ENCODE measurements at regions not wholly inside any gene's neighbourhood (a gene's known extent, or its start where the extent isn't known, plus 50 kb on each side); places are given as distances from the start of the nearest gene placed in this dataset.

DNA sequence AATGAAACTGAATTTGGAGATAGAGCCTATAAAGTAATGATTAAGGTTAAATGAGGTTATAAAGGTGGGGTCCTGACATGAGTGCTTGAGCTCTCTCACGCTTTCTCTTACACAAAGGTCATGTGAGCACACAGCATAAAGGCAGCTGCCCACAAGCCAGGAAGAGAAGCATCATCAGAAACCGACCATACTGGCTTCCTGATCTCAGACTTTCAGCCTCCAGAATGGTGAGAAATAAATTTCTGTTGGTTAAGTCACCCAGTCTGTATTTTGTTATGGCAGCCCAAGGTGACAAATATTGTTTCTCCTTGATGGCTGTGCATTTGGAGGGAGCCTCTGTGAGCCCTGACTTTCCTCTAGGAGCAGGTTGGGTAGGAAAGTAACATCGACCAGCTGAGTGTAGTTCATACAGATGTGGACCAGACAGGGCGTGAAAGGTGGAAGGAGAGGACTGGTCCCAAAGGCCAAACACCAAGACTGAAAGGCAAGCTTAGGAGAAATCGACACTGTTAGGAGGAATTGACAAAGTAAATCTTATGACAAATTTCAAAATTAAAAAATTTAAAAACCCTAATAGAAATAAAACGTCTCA lies 97.6 kb upstream of the SLC38A2 start:
- no peak overlapping the region for H3K4me3 ChIP-seq (ENCODE audit: low read depth in 2 of 2, low read length in 1 of 2)
- H2AFZ ChIP-seq (ENCODE audit: low read depth) = no peak overlapping the region
- H3K9me2 ChIP-seq = no peaks in the 10 kb centered on the region
- ChIA-PET POLR2A (no interaction called here), CTCF (no interaction called here)
- H3K27ac ChIP-seq (ENCODE audit: low read depth in 2 of 2, low read length in 1 of 2) = no peak overlapping the region
- H3K4me1 ChIP-seq (ENCODE audit: control insufficient read depth in 1 of 2, insufficient read depth in 2 of 2, low read depth in 1 of 2, low read length in 1 of 2) = peaks cover 17 to 35% of the 10 kb centered on the region in 2 experiments
- no peaks in the 10 kb centered on the region for H4K20me1 ChIP-seq (ENCODE audit: insufficient read depth)
- H3K9ac ChIP-seq = no peak overlapping the region
- no peaks in the 10 kb centered on the region for H3K36me3 ChIP-seq (replicated peaks in 1 of 2; ENCODE audit: control insufficient read depth in 1 of 2, insufficient read depth in 2 of 2, low read length in 1 of 2)
- H3K79me2 ChIP-seq (ENCODE audit: insufficient read depth) = no peaks in the 10 kb centered on the region; the same call in 1 of the 2 replicates
- H3F3A ChIP-seq (replicated peaks; ENCODE audit: insufficient read depth) = peaks cover 34% of the 10 kb centered on the region
- no peak for DNase-seq
- TF ChIP-seq MEF2A (IDR thresholded peaks at IDR 0.05; ENCODE audit: borderline replicate concordance, low read depth) = no peak
- no peak for TF ChIP-seq RFX5 (IDR thresholded peaks at IDR 0.05; ENCODE audit: low read length)
- no peak for TF ChIP-seq EP300 (IDR thresholded peaks at IDR 0.05; ENCODE audit: borderline replicate concordance in 1 of 2, low read depth in 1 of 2, low read length in 1 of 2)
- TF ChIP-seq ELF1 (IDR thresholded peaks at IDR 0.05) = no peak
- TF ChIP-seq FOSL2 (IDR thresholded peaks at IDR 0.05; ENCODE audit: borderline replicate concordance, low read depth) = no peak
- no peak for TF ChIP-seq GABPA (IDR thresholded peaks at IDR 0.05; ENCODE audit: low read depth)
- no peak for TF ChIP-seq JUND (IDR thresholded peaks at IDR 0.05)
- no peak for TF ChIP-seq SIN3A (IDR thresholded peaks at IDR 0.05; ENCODE audit: borderline replicate concordance, low read depth, low read length)
- TF ChIP-seq, protein P1, sequence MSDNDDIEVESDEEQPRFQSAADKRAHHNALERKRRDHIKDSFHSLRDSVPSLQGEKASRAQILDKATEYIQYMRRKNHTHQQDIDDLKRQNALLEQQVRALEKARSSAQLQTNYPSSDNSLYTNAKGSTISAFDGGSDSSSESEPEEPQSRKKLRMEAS (IDR thresholded peaks at IDR 0.05; ENCODE audit: low read depth) = no peak
- TF ChIP-seq NRF1 (IDR thresholded peaks at IDR 0.05; ENCODE audit: low read depth, low read length) = no peak
- no peak for TF ChIP-seq RAD21 (IDR thresholded peaks at IDR 0.05; ENCODE audit: low read length)
- no peak for TF ChIP-seq TCF12 (IDR thresholded peaks at IDR 0.05)
- no peak for TF ChIP-seq MXI1 (IDR thresholded peaks at IDR 0.05; ENCODE audit: low read depth, low read length)
- 82% methylated on average over 6 of the region's 6 CpGs for WGBS (ENCODE audit: low lambda C conversion rate)
- H3K4me2 ChIP-seq = no peak overlapping the region
- H3K27me3 ChIP-seq (ENCODE audit: insufficient read depth) = no peaks in the 10 kb centered on the region
- H3K9me3 ChIP-seq = no peaks in the 10 kb centered on the region

DNA sequence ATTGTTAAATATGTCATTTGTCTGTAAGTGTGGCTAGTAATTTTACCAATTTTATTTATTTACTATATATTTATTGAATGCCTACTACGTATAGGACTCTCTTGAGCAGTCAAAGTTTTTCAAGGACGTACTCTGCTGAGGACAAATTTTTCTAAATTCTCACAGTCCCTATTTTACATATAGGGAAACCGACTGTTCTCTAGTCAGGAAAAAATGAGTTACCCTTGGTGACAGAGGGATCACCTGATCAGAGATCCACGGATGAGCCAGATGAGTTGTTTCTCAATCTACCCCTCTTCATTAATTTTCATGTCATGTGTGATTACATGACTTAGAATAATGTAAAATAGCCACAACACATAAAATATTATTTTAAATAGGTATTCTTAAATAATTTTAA lies 96.2 kb upstream of the SLC38A2 start:
- Histone ChIP-seq H3K27ac (ENCODE audit: low read depth in 2 of 2, low read length in 1 of 2) (no peak overlapping the region; a peak in 1 of 4 replicates), H3K4me3 (ENCODE audit: low read depth in 2 of 2, low read length in 1 of 2) (no peak overlapping the region), H3K9ac (no peak overlapping the region), H3K9me3 (peaks cover 4% of the 10 kb centered on the region; the same call in 1 of the 2 replicates), H3K27me3 (ENCODE audit: insufficient read depth) (no peaks in the 10 kb centered on the region), H4K20me1 (ENCODE audit: insufficient read depth) (no peaks in the 10 kb centered on the region), H3K4me1 (ENCODE audit: control insufficient read depth in 1 of 2, insufficient read depth in 2 of 2, low read depth in 1 of 2, low read length in 1 of 2) (peaks cover 13 to 29% of the 10 kb centered on the region in 2 experiments), H3K79me2 (ENCODE audit: insufficient read depth) (no peaks in the 10 kb centered on the region; the same call in 1 of the 2 replicates), H3K36me3 (replicated peaks in 1 of 2; ENCODE audit: control insufficient read depth in 1 of 2, insufficient read depth in 2 of 2, low read length in 1 of 2) (no peaks in the 10 kb centered on the region), H3K9me2 (no peaks in the 10 kb centered on the region), H3K4me2 (no peak overlapping the region), H3F3A (replicated peaks; ENCODE audit: insufficient read depth) (peaks cover 21% of the 10 kb centered on the region), H2AFZ (ENCODE audit: low read depth) (no peak overlapping the region)
- ChIA-PET POLR2A (no interaction called here), CTCF (no interaction called here)
- WGBS (ENCODE audit: low lambda C conversion rate) = 79% methylated on average over 4 of the region's 4 CpGs
- TF ChIP-seq, protein P2, sequence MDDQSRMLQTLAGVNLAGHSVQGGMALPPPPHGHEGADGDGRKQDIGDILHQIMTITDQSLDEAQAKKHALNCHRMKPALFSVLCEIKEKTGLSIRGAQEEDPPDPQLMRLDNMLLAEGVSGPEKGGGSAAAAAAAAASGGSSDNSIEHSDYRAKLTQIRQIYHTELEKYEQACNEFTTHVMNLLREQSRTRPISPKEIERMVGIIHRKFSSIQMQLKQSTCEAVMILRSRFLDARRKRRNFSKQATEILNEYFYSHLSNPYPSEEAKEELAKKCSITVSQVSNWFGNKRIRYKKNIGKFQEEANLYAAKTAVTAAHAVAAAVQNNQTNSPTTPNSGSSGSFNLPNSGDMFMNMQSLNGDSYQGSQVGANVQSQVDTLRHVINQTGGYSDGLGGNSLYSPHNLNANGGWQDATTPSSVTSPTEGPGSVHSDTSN (IDR thresholded peaks at IDR 0.05) = no peak
- TF ChIP-seq FOSL2 (IDR thresholded peaks at IDR 0.05; ENCODE audit: borderline replicate concordance, low read depth) (no peak), RXRA (IDR thresholded peaks at IDR 0.05; ENCODE audit: borderline replicate concordance, low read depth) (no peak), POLR2AphosphoS5 (IDR thresholded peaks at IDR 0.05; ENCODE audit: low read depth, low read length) (no peak), ELF1 (IDR thresholded peaks at IDR 0.05) (no peak), YY1 (IDR thresholded peaks at IDR 0.05; ENCODE audit: low read depth) (no peak), RFX5 (IDR thresholded peaks at IDR 0.05; ENCODE audit: low read length) (no peak), FOXJ3 (CRISPR knock-in tag; IDR thresholded peaks at IDR 0.05) (no peak), NRF1 (IDR thresholded peaks at IDR 0.05; ENCODE audit: low read depth, low read length) (no peak), SMC3 (IDR thresholded peaks at IDR 0.05; ENCODE audit: low read depth, low read length) (no peak), SIN3A (IDR thresholded peaks at IDR 0.05; ENCODE audit: borderline replicate concordance, low read depth, low read length) (no peak), FOXM1 (IDR thresholded peaks at IDR 0.05; ENCODE audit: low read depth) (no peak), JUND (IDR thresholded peaks at IDR 0.05) (no peak), EP300 (IDR thresholded peaks at IDR 0.05; ENCODE audit: borderline replicate concordance in 1 of 2, low read depth in 1 of 2, low read length in 1 of 2) (no peak)
- TF ChIP-seq, protein P3, sequence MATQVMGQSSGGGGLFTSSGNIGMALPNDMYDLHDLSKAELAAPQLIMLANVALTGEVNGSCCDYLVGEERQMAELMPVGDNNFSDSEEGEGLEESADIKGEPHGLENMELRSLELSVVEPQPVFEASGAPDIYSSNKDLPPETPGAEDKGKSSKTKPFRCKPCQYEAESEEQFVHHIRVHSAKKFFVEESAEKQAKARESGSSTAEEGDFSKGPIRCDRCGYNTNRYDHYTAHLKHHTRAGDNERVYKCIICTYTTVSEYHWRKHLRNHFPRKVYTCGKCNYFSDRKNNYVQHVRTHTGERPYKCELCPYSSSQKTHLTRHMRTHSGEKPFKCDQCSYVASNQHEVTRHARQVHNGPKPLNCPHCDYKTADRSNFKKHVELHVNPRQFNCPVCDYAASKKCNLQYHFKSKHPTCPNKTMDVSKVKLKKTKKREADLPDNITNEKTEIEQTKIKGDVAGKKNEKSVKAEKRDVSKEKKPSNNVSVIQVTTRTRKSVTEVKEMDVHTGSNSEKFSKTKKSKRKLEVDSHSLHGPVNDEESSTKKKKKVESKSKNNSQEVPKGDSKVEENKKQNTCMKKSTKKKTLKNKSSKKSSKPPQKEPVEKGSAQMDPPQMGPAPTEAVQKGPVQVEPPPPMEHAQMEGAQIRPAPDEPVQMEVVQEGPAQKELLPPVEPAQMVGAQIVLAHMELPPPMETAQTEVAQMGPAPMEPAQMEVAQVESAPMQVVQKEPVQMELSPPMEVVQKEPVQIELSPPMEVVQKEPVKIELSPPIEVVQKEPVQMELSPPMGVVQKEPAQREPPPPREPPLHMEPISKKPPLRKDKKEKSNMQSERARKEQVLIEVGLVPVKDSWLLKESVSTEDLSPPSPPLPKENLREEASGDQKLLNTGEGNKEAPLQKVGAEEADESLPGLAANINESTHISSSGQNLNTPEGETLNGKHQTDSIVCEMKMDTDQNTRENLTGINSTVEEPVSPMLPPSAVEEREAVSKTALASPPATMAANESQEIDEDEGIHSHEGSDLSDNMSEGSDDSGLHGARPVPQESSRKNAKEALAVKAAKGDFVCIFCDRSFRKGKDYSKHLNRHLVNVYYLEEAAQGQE (IDR thresholded peaks at IDR 0.05; ENCODE audit: low read depth, low read length) = no peak
- TF ChIP-seq, protein P4, sequence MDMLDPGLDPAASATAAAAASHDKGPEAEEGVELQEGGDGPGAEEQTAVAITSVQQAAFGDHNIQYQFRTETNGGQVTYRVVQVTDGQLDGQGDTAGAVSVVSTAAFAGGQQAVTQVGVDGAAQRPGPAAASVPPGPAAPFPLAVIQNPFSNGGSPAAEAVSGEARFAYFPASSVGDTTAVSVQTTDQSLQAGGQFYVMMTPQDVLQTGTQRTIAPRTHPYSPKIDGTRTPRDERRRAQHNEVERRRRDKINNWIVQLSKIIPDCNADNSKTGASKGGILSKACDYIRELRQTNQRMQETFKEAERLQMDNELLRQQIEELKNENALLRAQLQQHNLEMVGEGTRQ (IDR thresholded peaks at IDR 0.05; ENCODE audit: borderline replicate concordance, low read depth, low read length) = no peak
- no peak for DNase-seq
